ENCODE measurements at regions not wholly inside any gene's neighbourhood (a gene's known extent, or its start where the extent isn't known, plus 50 kb on each side); places are given as distances from the start of the nearest gene placed in this dataset.

- Mint-ChIP-seq H3K27ac (no peak overlapping the region), H3K27me3 (peaks cover 3% of the 10 kb centered on the region), H3K9me3 (ENCODE audit: low read depth) (peaks cover 7% of the 10 kb centered on the region)
Observed at GRCh38 chr9:16125629-16126028, 572.8 kb downstream of the CCDC171 start.

GRCh38 chr9:16126042-16126441, 573.2 kb downstream of the CCDC171 start:
- H3K36me3 Mint-ChIP-seq (ENCODE audit: insufficient read depth): no peaks in the 10 kb centered on the region
- H3K9me3 Mint-ChIP-seq (ENCODE audit: low read depth): peaks cover 7% of the 10 kb centered on the region
- H3K27ac Mint-ChIP-seq: no peak overlapping the region
- H3K4me3 Mint-ChIP-seq (ENCODE audit: low read depth): no peak overlapping the region
- H3K27me3 Mint-ChIP-seq: peaks cover 3% of the 10 kb centered on the region
- DNase-seq (ENCODE audit: low spot score, unreplicated experiment): no peak
- no peak for TF ChIP-seq CTCF (IDR thresholded peaks at IDR 0.05; ENCODE audit: unreplicated experiment)
- H3K4me1 Mint-ChIP-seq (ENCODE audit: low read depth): peaks cover 1% of the 10 kb centered on the region

More at GRCh38 chr9:16125629-16126028, 572.8 kb downstream of the CCDC171 start:
- DNase-seq (ENCODE audit: low spot score, unreplicated experiment): no peak
- H3K4me3 Mint-ChIP-seq (ENCODE audit: low read depth): no peak overlapping the region
- H3K4me1 Mint-ChIP-seq (ENCODE audit: low read depth): peaks cover 1% of the 10 kb centered on the region
- no peaks in the 10 kb centered on the region for H3K36me3 Mint-ChIP-seq (ENCODE audit: insufficient read depth)
- TF ChIP-seq CTCF (IDR thresholded peaks at IDR 0.05; ENCODE audit: unreplicated experiment): no peak

DNA sequence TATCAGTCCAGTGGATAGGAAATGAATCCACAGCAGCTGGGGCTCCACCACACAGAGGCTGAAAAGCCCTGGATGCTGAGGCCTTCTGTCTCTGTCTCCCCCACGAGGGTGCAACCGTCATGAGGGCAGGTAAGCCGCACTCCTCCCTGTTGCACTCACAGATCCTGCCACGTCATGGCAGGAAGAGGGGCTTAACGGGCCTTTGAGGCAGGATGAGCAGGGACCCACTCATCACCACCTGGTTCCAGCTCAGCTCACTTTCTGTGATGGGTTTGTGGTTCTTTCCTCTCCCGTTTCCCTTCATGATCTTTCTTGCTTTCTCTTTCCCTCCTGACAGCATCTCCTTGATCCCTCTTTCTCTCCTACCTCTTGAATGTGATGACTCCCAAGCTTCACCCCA, 575.2 kb downstream of the CCDC171 start:
- DNase-seq (ENCODE audit: low spot score, unreplicated experiment): no peak
- TF ChIP-seq CTCF (IDR thresholded peaks at IDR 0.05; ENCODE audit: unreplicated experiment): no peak
- no peaks in the 10 kb centered on the region for H3K36me3 Mint-ChIP-seq (ENCODE audit: insufficient read depth)
- H3K27ac Mint-ChIP-seq: no peak overlapping the region
- peaks cover 7% of the 10 kb centered on the region for H3K9me3 Mint-ChIP-seq (ENCODE audit: low read depth)
- H3K4me1 Mint-ChIP-seq (ENCODE audit: low read depth): peaks cover 3% of the 10 kb centered on the region
- no peak overlapping the region for H3K4me3 Mint-ChIP-seq (ENCODE audit: low read depth)
- peaks cover 3% of the 10 kb centered on the region for H3K27me3 Mint-ChIP-seq

- Mint-ChIP-seq H3K9me3 (ENCODE audit: low read depth) (peaks cover 4% of the 10 kb centered on the region), H3K4me3 (ENCODE audit: low read depth) (no peak overlapping the region), H3K27me3 (peaks cover 3% of the 10 kb centered on the region), H3K36me3 (ENCODE audit: insufficient read depth) (no peaks in the 10 kb centered on the region), H3K4me1 (ENCODE audit: low read depth) (peaks cover 3% of the 10 kb centered on the region), H3K27ac (no peak overlapping the region)
- no peak for DNase-seq (ENCODE audit: low spot score, unreplicated experiment)
- peak; percentile 37 for TF ChIP-seq CTCF (IDR thresholded peaks at IDR 0.05; ENCODE audit: unreplicated experiment)
Observed at GRCh38 chr9:16131264-16131663, 578.4 kb downstream of the CCDC171 start.

- no peaks in the 10 kb centered on the region for H3K36me3 Mint-ChIP-seq (ENCODE audit: insufficient read depth)
Observed at GRCh38 chr9:16132513-16132912, 579.7 kb downstream of the CCDC171 start.

More at GRCh38 chr9:16132513-16132912, 579.7 kb downstream of the CCDC171 start:
- no peak for DNase-seq (ENCODE audit: low spot score, unreplicated experiment)
- Mint-ChIP-seq H3K4me3 (ENCODE audit: low read depth) (no peak overlapping the region), H3K9me3 (ENCODE audit: low read depth) (peaks cover 4% of the 10 kb centered on the region), H3K27me3 (peaks cover 3% of the 10 kb centered on the region), H3K27ac (no peak overlapping the region), H3K4me1 (ENCODE audit: low read depth) (peaks cover 2% of the 10 kb centered on the region)
- TF ChIP-seq CTCF (IDR thresholded peaks at IDR 0.05; ENCODE audit: unreplicated experiment): no peak
